Right lobe of liver (tissue), 6 donors: ENCODE measurements at regions not wholly inside any gene's neighbourhood (a gene's known extent, or its start where the extent isn't known, plus 50 kb on each side); places are given as distances from the start of the nearest gene placed in this dataset.

Experiments
- ATAC-seq, 4 donors: fragments of 200-7000 bp; cut with Tn5 transposase; one replicate each; pipeline ENCODE4 v1.9.1; 2020; ENCODE audit warnings: mild to moderate bottlenecking in 4 of 4, moderate library complexity in 4 of 4
- DNase-seq, 3 donors: peaks; one replicate each; pipeline ENCODE4 v3.0.0-alpha.2; 2020
- H3K27ac ChIP-seq, 3 donors: fragments of 200-600 bp; one replicate each; pipeline ENCODE4 v1.8.0; 2022
- H3K27me3 ChIP-seq, 2 donors: fragments of 200-600 bp; one replicate each; pipeline ENCODE4 v1.8.0; 2022
- H3K36me3 ChIP-seq, 4 donors: fragments of 200-600 bp; sonication (generic) in 1 of 4; one replicate each; pipeline versions ENCODE4 v1.5.1 to v1.8.0; 2017 to 2022; ENCODE audit warnings: control low read depth in 1 of 4
- H3K4me1 ChIP-seq, 4 donors: fragments of 200-600 bp; sonication (generic) in 1 of 4; one replicate each; pipeline versions ENCODE4 v1.5.1 to v1.8.0; 2017 to 2022; ENCODE audit warnings: control low read depth in 1 of 4
- H3K4me3 ChIP-seq, 3 donors: fragments of 200-600 bp; one replicate each; pipeline ENCODE4 v1.8.0; 2022
- H3K9me3 ChIP-seq, 4 donors: fragments of 200-600 bp; sonication (generic) in 1 of 4; one replicate each; pipeline versions ENCODE4 v1.5.1 to v1.8.0; 2017 to 2022; ENCODE audit warnings: control low read depth in 1 of 4
- CTCF ChIP-seq, 4 donors: fragments of 200-600 bp in 3 of 4; fragments of 450-650 bp in 1 of 4; IDR thresholded peaks; one replicate each; pipeline versions ENCODE4 v1.5.1 to v1.8.0; 2016 to 2022; ENCODE audit warnings: antibody characterized with exemption in 4 of 4, mild to moderate bottlenecking in 2 of 4
- POLR2A ChIP-seq: fragments of 450-650 bp; IDR thresholded peaks from one replicate; pipeline ENCODE4 v1.6.1; 2017; ENCODE audit warnings: antibody characterized with exemption, mild to moderate bottlenecking
- WGBS: methylation state at CpG from one replicate; pipeline ENCODE4 v1.1.6; 2018; ENCODE audit warnings: low coverage, low lambda C conversion rate; ENCODE audit not compliant: insufficient coverage; ENCODE audit errors: missing lambda C conversion rate; 5-methylcytosine and 5-hydroxymethylcytosine counted together
- intact Hi-C, 2 donors: fragments of 100-400 bp; cut with DNase I; formaldehyde crosslinking; loops; one replicate each; pipeline versions ENCODE4 v1.11.2 to v1.14.1; 2022
- donor health status: DM: no; HTN: yes; CAD: no.
- donor health status: DM: no; HTN: no; CAD: no.
- donor health status: DM: no; HTN: no; CAD: no.
- donor health status: DM: no; HTN: yes; CAD: no.
- donor health status: DM: no; HTN: yes; CAD: no.

DNA sequence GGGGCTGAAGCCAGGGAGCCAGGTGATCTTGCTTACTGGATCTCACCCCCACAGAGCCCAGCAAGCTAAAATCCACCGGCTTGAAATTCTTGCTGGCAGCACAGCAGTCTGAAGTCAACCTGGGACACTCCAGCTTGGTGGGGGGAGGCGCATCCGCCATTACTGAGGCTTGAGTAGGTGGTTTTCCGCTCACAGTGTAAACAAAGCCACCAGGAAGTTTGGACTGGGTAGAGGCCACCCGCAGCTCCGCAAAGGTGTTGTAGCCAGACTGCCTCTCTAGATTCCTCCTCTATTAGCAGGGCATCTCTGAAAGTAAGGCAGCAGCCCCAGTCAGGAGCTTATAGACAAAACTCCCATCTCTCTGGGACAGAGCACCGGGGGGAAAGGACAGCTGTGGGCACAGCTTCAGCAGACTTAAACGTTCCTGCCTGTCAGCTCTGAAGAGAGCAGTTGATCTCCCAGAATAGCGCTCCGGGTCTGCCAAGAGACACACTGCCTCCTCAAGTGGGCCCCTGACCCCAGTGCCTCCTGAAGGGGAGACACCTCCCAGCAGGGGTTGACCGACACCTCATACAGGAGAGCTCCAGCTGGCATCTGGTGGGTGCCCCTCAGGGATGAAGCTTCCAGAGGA is 206.3 kb upstream of the KHDRBS2 start:
- WGBS, result no CpG with 5 or more reads among the region's 11 CpGs
- TF ChIP-seq POLR2A (no peak), CTCF (IDR thresholded peaks at IDR 0.05) (no peak)
- H3K9me3 ChIP-seq, result no peaks in the 10 kb centered on the region
- DNase-seq, result no peak
- no peaks in the 10 kb centered on the region for H3K36me3 ChIP-seq
- H3K27me3 ChIP-seq, result no peaks in the 10 kb centered on the region
- no peak for ATAC-seq
- intact Hi-C loops, result no loop called here
- no peaks in the 10 kb centered on the region for H3K4me1 ChIP-seq
- H3K4me3 ChIP-seq, result no peak overlapping the region
- no peak overlapping the region for H3K27ac ChIP-seq

DNA sequence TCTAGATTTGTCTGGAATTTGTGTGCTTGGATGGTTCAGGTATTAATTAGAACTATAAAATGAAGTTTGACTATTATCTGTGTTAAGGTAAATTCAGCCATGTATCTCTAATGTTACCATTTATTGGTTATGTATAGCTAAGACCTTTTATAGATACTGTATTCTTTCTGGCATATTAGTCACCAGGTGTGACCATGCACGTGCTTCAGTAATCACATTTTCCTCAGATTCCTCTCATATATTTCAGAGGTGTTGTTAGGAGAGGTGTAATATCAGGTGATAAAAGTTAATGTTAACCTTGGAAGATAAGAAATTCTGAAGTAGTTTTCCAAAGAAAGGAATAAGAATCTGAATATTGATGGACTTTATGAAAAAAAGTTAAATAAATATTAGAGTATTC is 194.5 kb upstream of the KHDRBS2 start:
- Histone ChIP-seq H3K4me3 (no peak overlapping the region), H3K27me3 (no peaks in the 10 kb centered on the region), H3K4me1 (no peaks in the 10 kb centered on the region), H3K27ac (no peak overlapping the region), H3K9me3 (no peaks in the 10 kb centered on the region), H3K36me3 (no peaks in the 10 kb centered on the region)
- intact Hi-C loops, result no loop called here
- ATAC-seq, result no peak
- 61% methylated on average over 1 of the region's 1 CpG for WGBS
- no peak for TF ChIP-seq CTCF (IDR thresholded peaks at IDR 0.05)
- TF ChIP-seq POLR2A, result no peak
- DNase-seq, result no peak

GRCh38 chr6:62479697-62480220 is 193.7 kb upstream of the KHDRBS2 start:
- Histone ChIP-seq H3K36me3 (no peaks in the 10 kb centered on the region), H3K9me3 (no peaks in the 10 kb centered on the region), H3K27ac (no peak overlapping the region), H3K4me1 (no peaks in the 10 kb centered on the region), H3K27me3 (no peaks in the 10 kb centered on the region), H3K4me3 (no peak overlapping the region)
- DNase-seq (no peak), ATAC-seq (no peak)
- intact Hi-C loops, result no loop called here
- TF ChIP-seq POLR2A (no peak), CTCF (IDR thresholded peaks at IDR 0.05) (no peak)
- WGBS, result 41% methylated on average over 4 of the region's 4 CpGs

GRCh38 chr6:62474793-62475192 is 188.8 kb upstream of the KHDRBS2 start:
- Histone ChIP-seq H3K9me3 (no peaks in the 10 kb centered on the region), H3K4me1 (no peaks in the 10 kb centered on the region), H3K36me3 (no peaks in the 10 kb centered on the region), H3K27ac (no peak overlapping the region), H3K27me3 (no peaks in the 10 kb centered on the region), H3K4me3 (no peak overlapping the region)
- ATAC-seq (no peak), DNase-seq (no peak)
- TF ChIP-seq CTCF (IDR thresholded peaks at IDR 0.05), result no peak
- 56% methylated on average over 3 of the region's 3 CpGs for WGBS
- intact Hi-C loops, result no loop called here

GRCh38 chr6:62466607-62467006 is 180.6 kb upstream of the KHDRBS2 start:
- TF ChIP-seq CTCF (IDR thresholded peaks at IDR 0.05), result no peak
- TF ChIP-seq POLR2A, result no peak
- no peaks in the 10 kb centered on the region for H3K27me3 ChIP-seq
- H3K4me3 ChIP-seq, result no peak overlapping the region
- H3K36me3 ChIP-seq, result no peaks in the 10 kb centered on the region
- DNase-seq (no peak), ATAC-seq (no peak)
- H3K27ac ChIP-seq, result no peak overlapping the region
- intact Hi-C loops, result no loop called here
- H3K4me1 ChIP-seq, result no peaks in the 10 kb centered on the region
- H3K9me3 ChIP-seq, result no peaks in the 10 kb centered on the region
- 64% methylated on average over 2 of the region's 2 CpGs for WGBS
